Osteocyte (in vitro differentiated cells): ENCODE measurements at regions not wholly inside any gene's neighbourhood (a gene's known extent, or its start where the extent isn't known, plus 50 kb on each side); places are given as distances from the start of the nearest gene placed in this dataset.

Experiments used
- DNase-seq: peaks from one replicate; pipeline ENCODE4 v3.0.0; 2021; ENCODE audit warnings: mixed read lengths; ENCODE audit not compliant: unreplicated experiment; ENCODE audit errors: extremely low spot score
- H3K27ac Mint-ChIP-seq: one replicate; pipeline ENCODE4 v1.8.0; 2021; ENCODE audit warnings: mild to moderate bottlenecking, mixed read lengths; ENCODE audit not compliant: unreplicated experiment
- H3K27me3 Mint-ChIP-seq: one replicate; pipeline ENCODE4 v1.8.0; 2021; ENCODE audit warnings: mixed read lengths; ENCODE audit not compliant: unreplicated experiment
- H3K36me3 Mint-ChIP-seq: one replicate; pipeline ENCODE4 v1.8.0; 2021; ENCODE audit warnings: mixed read lengths; ENCODE audit not compliant: unreplicated experiment
- H3K4me1 Mint-ChIP-seq: one replicate; pipeline ENCODE4 v1.8.0; 2021; ENCODE audit warnings: mixed read lengths; ENCODE audit not compliant: unreplicated experiment
- H3K4me3 Mint-ChIP-seq: one replicate; pipeline ENCODE4 v1.8.0; 2021; ENCODE audit warnings: mild to moderate bottlenecking, moderate library complexity, mixed read lengths; ENCODE audit not compliant: unreplicated experiment
- H3K9me3 Mint-ChIP-seq: one replicate; pipeline ENCODE4 v1.8.0; 2021; ENCODE audit warnings: mixed read lengths; ENCODE audit not compliant: unreplicated experiment
- CTCF ChIP-seq: fragments of 200-600 bp; sonication (generic); IDR thresholded peaks from 2 replicates; pipeline ENCODE4 v1.5.0; 2021; ENCODE audit warnings: antibody characterized with exemption, mild to moderate bottlenecking, moderate library complexity

DNA sequence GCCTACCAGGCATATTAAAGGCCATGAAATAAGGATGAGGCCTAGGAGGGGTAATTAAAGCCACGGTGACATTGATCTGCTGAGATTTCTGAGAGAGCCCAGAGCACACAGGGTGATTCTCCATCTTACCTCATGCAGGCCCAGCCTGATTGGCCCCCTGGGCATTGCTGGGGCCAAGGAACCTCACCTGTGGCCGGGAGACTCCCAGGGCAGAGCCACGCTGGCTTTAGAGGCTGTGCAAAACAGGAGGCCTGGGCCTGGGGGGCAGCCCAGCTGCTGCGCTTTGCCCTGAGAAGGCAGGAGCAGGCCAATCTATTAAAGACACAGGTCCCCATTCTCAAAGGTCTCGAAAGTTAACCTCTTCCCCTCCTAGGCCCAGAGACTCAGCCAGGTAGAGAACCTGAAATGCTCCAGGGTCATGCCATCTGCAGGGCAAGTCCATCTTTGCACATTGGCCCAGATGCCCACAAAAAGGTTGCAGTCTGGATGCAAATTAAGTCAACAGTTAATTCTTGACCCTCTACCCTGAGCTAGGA, 1099.7 kb downstream of the BCL11B start:
- no peak for TF ChIP-seq CTCF
- Mint-ChIP-seq H3K27me3 (no peaks in the 10 kb centered on the region), H3K4me1 (no peaks in the 10 kb centered on the region), H3K36me3 (no peaks in the 10 kb centered on the region), H3K4me3 (no peak overlapping the region), H3K27ac (no peak overlapping the region), H3K9me3 (peaks cover 32% of the 10 kb centered on the region)
- no peak for DNase-seq

- no peaks in the 10 kb centered on the region for H3K4me1 Mint-ChIP-seq
- DNase-seq = no peak
- H3K36me3 Mint-ChIP-seq = no peaks in the 10 kb centered on the region
- no peak overlapping the region for H3K27ac Mint-ChIP-seq
- no peaks in the 10 kb centered on the region for H3K27me3 Mint-ChIP-seq
- peaks cover 36% of the 10 kb centered on the region for H3K9me3 Mint-ChIP-seq
- TF ChIP-seq CTCF = no peak
- H3K4me3 Mint-ChIP-seq = no peak overlapping the region
Measured at GRCh38 chr14:98173305-98173704, 1098.7 kb downstream of the BCL11B start.

DNA sequence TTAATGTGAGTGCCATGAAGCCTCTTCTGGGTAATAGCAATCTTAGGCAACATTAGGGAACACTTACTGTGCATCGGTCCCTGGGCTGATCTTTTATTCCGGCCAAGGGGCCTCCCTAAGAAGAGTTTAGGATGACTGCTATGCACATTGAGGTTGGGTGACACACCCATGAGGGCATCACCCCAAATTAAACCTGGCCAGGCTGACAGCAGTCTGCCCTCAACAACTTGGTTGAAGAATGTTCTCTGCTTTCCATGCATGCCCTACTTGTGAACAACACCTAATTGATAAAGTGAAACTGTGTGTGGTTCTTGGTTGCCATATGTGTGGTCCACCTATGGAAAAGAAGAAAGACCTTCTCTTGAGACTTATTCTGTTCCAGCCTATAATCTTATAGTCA, 1098.0 kb downstream of the BCL11B start:
- no peaks in the 10 kb centered on the region for H3K36me3 Mint-ChIP-seq
- H3K27me3 Mint-ChIP-seq = no peaks in the 10 kb centered on the region
- no peak overlapping the region for H3K27ac Mint-ChIP-seq
- H3K4me1 Mint-ChIP-seq = no peaks in the 10 kb centered on the region
- no peak overlapping the region for H3K4me3 Mint-ChIP-seq
- TF ChIP-seq CTCF = no peak
- DNase-seq = no peak
- peaks cover 42% of the 10 kb centered on the region for H3K9me3 Mint-ChIP-seq

- Mint-ChIP-seq H3K27me3 (no peaks in the 10 kb centered on the region), H3K27ac (no peak overlapping the region), H3K4me1 (no peaks in the 10 kb centered on the region), H3K9me3 (peaks cover 39% of the 10 kb centered on the region), H3K4me3 (no peak overlapping the region), H3K36me3 (no peaks in the 10 kb centered on the region)
- no peak for TF ChIP-seq CTCF
- DNase-seq = no peak
Measured at GRCh38 chr14:98175436-98175835, 1096.6 kb downstream of the BCL11B start.

DNA sequence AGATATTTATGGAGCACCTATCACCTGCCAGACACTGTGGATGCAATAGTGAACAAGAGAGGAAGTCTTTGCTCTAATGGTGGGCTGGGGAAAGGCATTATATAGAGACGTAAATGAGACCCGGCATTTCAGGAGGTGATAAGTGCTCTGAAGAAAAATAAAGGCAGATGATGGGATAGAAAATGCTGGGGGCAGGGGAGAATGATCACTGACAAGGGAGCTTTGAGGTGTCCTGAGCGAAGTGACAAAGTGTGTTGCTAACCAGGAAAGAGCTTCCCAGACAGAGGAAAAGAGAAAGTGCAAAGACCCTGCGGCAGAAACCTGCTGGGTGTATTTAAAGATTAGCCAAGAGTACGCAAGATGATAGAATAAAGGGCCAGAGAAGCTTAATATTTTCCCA, 1096.1 kb downstream of the BCL11B start:
- Mint-ChIP-seq H3K9me3 (peaks cover 39% of the 10 kb centered on the region), H3K4me1 (no peaks in the 10 kb centered on the region)

More for the DNA sequence above, 1096.1 kb downstream of the BCL11B start:
- Mint-ChIP-seq H3K36me3 (no peaks in the 10 kb centered on the region), H3K27me3 (no peaks in the 10 kb centered on the region), H3K4me3 (no peak overlapping the region), H3K27ac (no peak overlapping the region)
- no peak for DNase-seq
- TF ChIP-seq CTCF = no peak
